Loucy (cell line): ENCODE measurements at regions not wholly inside any gene's neighbourhood (a gene's known extent, or its start where the extent isn't known, plus 50 kb on each side); places are given as distances from the start of the nearest gene placed in this dataset.

Experiments
- CTCF ChIP-seq: fragments of 200-600 bp; sonication (generic); conservative IDR thresholded peaks from 2 replicates; pipeline ENCODE4 v1.5.1; 2014; ENCODE audit warnings: mild to moderate bottlenecking, antibody characterized with exemption, low read length
- EZH2phosphoT487 ChIP-seq: fragments of 200-600 bp; IDR thresholded peaks from 2 replicates; pipeline ENCODE4 v1.6.1; 2018; ENCODE audit warnings: antibody characterized with exemption, mild to moderate bottlenecking, moderate library complexity, borderline replicate concordance

DNA sequence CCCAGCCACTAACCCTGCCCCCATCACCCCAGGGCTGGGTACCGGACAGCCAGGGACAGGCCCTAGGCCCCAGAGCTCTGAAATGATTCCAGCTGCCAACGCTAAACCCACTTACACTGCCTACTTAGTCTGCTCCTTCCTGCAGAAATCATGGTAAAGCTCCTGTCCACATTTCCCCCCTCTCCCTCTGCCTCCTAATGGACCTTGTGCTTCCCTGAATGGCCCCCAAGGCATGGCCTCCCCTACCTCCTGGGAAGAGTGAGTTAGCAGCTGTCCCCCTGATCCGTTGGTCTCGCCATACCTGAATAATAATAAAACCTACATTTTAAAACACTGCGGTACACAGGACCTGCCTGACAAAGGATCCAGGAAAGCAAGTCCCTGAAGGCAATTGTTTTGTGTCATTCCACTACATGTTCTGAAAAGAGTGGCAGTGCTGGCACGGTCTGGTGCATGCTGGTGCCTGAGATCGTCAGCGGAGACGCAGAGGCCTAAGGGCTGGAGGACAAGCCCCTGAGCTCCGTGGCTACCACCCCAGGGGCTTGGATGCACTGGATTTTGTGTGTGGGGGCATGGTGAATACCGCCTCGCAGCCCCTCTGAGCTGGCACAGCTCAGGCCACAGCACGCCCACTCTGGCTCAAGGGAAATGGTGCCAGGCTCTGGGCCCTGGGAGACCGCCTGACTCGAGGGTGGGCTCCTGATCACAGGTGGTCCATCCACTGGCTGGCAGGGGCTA is 186.3 kb downstream of the CTTN start:
- TF ChIP-seq CTCF: no peak
- TF ChIP-seq EZH2phosphoT487: no peak
